ENCODE measurements at regions not wholly inside any gene's neighbourhood (a gene's known extent, or its start where the extent isn't known, plus 50 kb on each side); places are given as distances from the start of the nearest gene placed in this dataset.

DNA sequence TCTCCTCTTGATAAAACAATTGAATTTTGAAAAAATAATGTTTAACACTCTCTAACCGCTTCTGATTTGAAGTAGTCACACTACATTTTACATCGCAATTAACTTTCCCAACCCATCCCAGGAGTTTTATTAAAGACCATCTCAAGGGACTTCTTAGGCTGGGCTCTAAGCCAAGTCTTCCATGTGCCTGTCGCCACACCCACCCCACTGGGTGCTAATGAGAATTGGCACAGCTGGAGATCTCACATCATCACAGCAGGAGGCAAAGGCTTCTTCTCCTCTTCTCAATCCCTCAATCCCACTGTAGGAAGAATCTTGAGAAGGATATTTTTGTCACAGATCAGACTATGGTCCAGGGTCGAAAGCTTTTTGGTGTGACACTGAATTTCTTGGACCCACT, 328.9 kb downstream of the NUF2 start:
- H3K4me1 ChIP-seq: no peaks in the 10 kb centered on the region
- intact Hi-C loops (cut with micrococcal nuclease): no loop called here
- peak overlapping the region; percentile 21 for H3K27ac ChIP-seq (replicated peaks)
- DNase-seq: no peak
- no peaks in the 10 kb centered on the region for H3K9me3 ChIP-seq (replicated peaks)
- no peaks in the 10 kb centered on the region for H3K27me3 ChIP-seq (ENCODE audit: low read depth)
- no peak overlapping the region for H3K4me3 ChIP-seq
- TF ChIP-seq, protein P1, sequence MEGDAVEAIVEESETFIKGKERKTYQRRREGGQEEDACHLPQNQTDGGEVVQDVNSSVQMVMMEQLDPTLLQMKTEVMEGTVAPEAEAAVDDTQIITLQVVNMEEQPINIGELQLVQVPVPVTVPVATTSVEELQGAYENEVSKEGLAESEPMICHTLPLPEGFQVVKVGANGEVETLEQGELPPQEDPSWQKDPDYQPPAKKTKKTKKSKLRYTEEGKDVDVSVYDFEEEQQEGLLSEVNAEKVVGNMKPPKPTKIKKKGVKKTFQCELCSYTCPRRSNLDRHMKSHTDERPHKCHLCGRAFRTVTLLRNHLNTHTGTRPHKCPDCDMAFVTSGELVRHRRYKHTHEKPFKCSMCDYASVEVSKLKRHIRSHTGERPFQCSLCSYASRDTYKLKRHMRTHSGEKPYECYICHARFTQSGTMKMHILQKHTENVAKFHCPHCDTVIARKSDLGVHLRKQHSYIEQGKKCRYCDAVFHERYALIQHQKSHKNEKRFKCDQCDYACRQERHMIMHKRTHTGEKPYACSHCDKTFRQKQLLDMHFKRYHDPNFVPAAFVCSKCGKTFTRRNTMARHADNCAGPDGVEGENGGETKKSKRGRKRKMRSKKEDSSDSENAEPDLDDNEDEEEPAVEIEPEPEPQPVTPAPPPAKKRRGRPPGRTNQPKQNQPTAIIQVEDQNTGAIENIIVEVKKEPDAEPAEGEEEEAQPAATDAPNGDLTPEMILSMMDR (IDR thresholded peaks at IDR 0.05; ENCODE audit: borderline replicate concordance): no peak
- H3K36me3 ChIP-seq: no peaks in the 10 kb centered on the region

DNA sequence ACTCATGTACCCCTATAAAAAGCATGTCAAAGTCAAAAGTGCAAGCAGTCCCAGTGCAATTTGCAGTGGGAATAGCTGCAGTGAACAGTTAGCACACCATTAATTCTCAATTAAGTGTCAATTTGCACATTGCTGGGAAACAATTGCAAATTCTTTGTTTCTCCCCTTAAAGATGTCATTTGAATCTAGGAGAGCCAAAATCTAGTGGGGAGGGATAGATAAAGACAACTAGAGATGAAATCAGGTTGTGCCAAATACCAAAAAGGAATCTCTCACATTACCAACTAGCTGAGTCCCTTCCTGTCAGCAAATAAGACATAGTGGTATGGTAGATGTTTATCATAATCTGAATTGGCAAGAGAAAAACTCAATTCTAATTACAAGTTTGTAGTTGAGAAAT, 330.7 kb downstream of the NUF2 start:
- TF ChIP-seq, protein P1 (IDR thresholded peaks at IDR 0.05; ENCODE audit: borderline replicate concordance): no peak

DNA sequence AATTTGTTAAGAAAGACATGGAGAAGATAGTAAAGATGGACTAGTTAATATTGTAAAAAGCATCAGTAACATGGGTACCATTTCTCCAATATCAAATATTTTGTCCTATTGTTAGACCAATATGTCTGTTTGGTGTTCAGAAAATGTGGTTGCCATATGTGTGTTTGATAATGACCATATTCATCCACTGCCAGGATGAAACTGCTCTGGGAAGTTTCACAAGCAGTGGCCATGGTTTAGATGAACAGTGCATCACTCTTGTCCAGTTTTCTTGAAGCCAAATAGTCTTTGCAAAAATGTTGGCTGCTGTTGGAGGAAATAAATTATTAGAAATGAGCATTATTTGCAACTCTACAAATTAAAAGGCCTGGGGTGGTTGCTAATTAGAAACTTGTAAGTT, 333.8 kb downstream of the NUF2 start:
- H3K9me3 ChIP-seq (replicated peaks): no peaks in the 10 kb centered on the region
- TF ChIP-seq, protein P1 (IDR thresholded peaks at IDR 0.05; ENCODE audit: borderline replicate concordance): no peak
- no peaks in the 10 kb centered on the region for H3K4me1 ChIP-seq
- H3K27me3 ChIP-seq (ENCODE audit: low read depth): no peaks in the 10 kb centered on the region
- H3K4me3 ChIP-seq: no peak overlapping the region
- no peaks in the 10 kb centered on the region for H3K36me3 ChIP-seq
- DNase-seq: no peak
- intact Hi-C loops (cut with micrococcal nuclease): no loop called here
- no peak overlapping the region for H3K27ac ChIP-seq (replicated peaks)

More for the DNA sequence above, 330.7 kb downstream of the NUF2 start:
- Histone ChIP-seq H3K27ac (replicated peaks) (no peak overlapping the region), H3K9me3 (replicated peaks) (no peaks in the 10 kb centered on the region), H3K36me3 (no peaks in the 10 kb centered on the region), H3K4me3 (no peak overlapping the region), H3K27me3 (ENCODE audit: low read depth) (no peaks in the 10 kb centered on the region), H3K4me1 (no peaks in the 10 kb centered on the region)
- intact Hi-C loops (cut with micrococcal nuclease): no loop called here
- no peak for DNase-seq

DNA sequence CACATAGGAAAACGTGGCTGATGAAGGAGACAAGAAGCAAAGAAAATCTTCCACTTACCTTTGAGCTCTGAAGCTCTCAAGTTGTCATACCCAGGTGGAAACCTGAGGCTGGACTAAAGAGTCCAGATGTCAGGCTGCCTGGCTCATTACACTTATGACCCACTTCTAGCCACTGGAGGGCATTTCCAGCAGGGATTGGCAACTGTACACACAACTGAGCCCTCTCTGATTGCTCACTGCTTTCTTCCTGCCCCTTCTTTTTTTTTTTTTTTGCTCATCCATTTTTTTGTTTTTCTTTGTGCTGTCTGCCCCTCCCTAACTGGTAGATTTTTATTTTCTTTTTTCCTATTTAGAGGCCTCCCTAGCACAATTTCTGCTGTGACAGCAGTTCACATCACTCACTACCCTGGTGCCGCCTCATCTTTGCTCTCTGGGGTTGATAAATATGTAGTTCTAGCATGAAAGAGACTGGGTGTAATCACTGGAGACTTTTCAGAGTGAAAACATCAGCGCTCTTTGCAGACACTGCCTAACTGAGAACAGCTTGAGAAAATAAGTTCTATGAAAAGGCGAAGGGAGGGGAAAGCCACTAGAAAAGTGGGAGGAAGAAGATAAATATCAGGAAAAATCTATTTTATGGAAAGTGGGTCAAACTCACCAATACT, 334.5 kb downstream of the NUF2 start:
- no peaks in the 10 kb centered on the region for H3K36me3 ChIP-seq
- TF ChIP-seq, protein P1 (IDR thresholded peaks at IDR 0.05; ENCODE audit: borderline replicate concordance): no peak
- H3K4me1 ChIP-seq: no peaks in the 10 kb centered on the region
- no peaks in the 10 kb centered on the region for H3K9me3 ChIP-seq (replicated peaks)
- no peak overlapping the region for H3K27ac ChIP-seq (replicated peaks)
- intact Hi-C loops (cut with micrococcal nuclease): no loop called here
- DNase-seq: no peak
- H3K27me3 ChIP-seq (ENCODE audit: low read depth): no peaks in the 10 kb centered on the region
- no peak overlapping the region for H3K4me3 ChIP-seq

DNA sequence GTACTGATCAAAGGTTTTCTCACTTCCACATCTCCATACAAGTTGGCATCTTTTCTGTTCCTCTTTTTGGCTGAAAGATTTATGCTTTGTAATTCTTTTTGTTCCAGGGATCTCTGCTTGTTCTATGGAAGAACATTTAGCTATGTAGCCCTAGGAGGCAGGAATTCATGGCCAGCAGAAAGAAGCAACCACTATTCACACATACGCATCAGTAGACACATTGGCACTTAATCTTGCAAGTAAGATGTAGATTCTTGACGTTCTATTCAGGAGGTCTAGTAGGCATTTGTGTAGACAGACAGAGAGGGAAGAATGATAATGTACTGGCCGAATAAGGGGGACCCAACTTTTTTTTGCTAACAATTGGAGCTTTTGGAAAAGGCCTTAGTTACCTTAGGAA, 336.0 kb downstream of the NUF2 start:
- no peak overlapping the region for H3K4me3 ChIP-seq
- H3K27me3 ChIP-seq (ENCODE audit: low read depth): no peaks in the 10 kb centered on the region
- H3K9me3 ChIP-seq (replicated peaks): no peaks in the 10 kb centered on the region
- no peak for DNase-seq
- TF ChIP-seq, protein P1 (IDR thresholded peaks at IDR 0.05; ENCODE audit: borderline replicate concordance): no peak
- no peaks in the 10 kb centered on the region for H3K36me3 ChIP-seq
- no peaks in the 10 kb centered on the region for H3K4me1 ChIP-seq
- no peak overlapping the region for H3K27ac ChIP-seq (replicated peaks)
- intact Hi-C loops (cut with micrococcal nuclease): no loop called here
